Body of pancreas (tissue), 4 donors: ENCODE measurements at regions not wholly inside any gene's neighbourhood (a gene's known extent, or its start where the extent isn't known, plus 50 kb on each side); places are given as distances from the start of the nearest gene placed in this dataset.

Experiments
- ATAC-seq: fragments of 150-250 bp; one replicate; pipeline ENCODE4 v1.9.1; 2016
- DNase-seq, 4 donors: peaks; one replicate each; pipeline ENCODE4 v3.0.0-alpha.2; 2019
- H3K27ac ChIP-seq, 4 donors: fragments of 200-600 bp; sonication (generic); 1 replicate in 3 of 4; 2 replicates in 1 of 4; pipeline versions ENCODE4 v1.5.1 to v1.6.1; 2016 to 2019; ENCODE audit warnings: mild to moderate bottlenecking in 1 of 4, mixed read lengths in 1 of 4, moderate library complexity in 1 of 4
- H3K27me3 ChIP-seq, 2 donors: fragments of 200-600 bp; sonication (generic); one replicate each; pipeline ENCODE4 v1.6.0; 2016; ENCODE audit warnings: mild to moderate bottlenecking in 1 of 2
- H3K36me3 ChIP-seq, 2 donors: fragments of 200-600 bp; sonication (generic); replicated peaks in 1 of 2; 2 replicates each; pipeline ENCODE4 v1.5.1; 2016; ENCODE audit warnings: low read depth in 2 of 2; ENCODE audit not compliant: insufficient read depth in 1 of 2
- H3K4me1 ChIP-seq: fragments of 200-600 bp; sonication (generic); one replicate; pipeline ENCODE4 v1.6.0; 2016
- H3K4me3 ChIP-seq, 2 donors: fragments of 200-600 bp; sonication (generic); 1 replicate in 1 of 2; 2 replicates in 1 of 2; pipeline ENCODE4 v1.5.1; 2016 to 2019
- H3K9me3 ChIP-seq, 3 donors: fragments of 200-600 bp; sonication (generic); 1 replicate in 2 of 3; 2 replicates in 1 of 3; pipeline ENCODE4 v1.5.1; 2016
- CTCF ChIP-seq, 7 experiments: fragments of 450-650 bp in 4 of 7; fragments of 200-600 bp in 3 of 7; sonication (generic) in 3 of 7; IDR thresholded peaks; one replicate each; pipeline ENCODE4 v1.5.1; 2016 to 2019; ENCODE audit warnings: antibody characterized with exemption in 7 of 7
- POLR2A ChIP-seq, 3 donors: fragments of 450-650 bp; IDR thresholded peaks; one replicate each; pipeline ENCODE4 v1.6.1; 2016; ENCODE audit warnings: antibody characterized with exemption in 3 of 3, mild to moderate bottlenecking in 2 of 3
- WGBS, 2 donors: methylation state at CpG; one replicate each; pipeline ENCODE4 v1.1.5; 2017; 5-methylcytosine and 5-hydroxymethylcytosine counted together
- intact Hi-C: fragments of 100-400 bp; cut with DNase I; formaldehyde crosslinking; loops from one replicate; pipeline ENCODE4 v1.15.1; 2023

GRCh38 chr4:175229154-175229553 lies 311.0 kb downstream of the ADAM29 start:
- WGBS, 2 donors = 51 to 53% methylated on average over 1 of the region's 1 CpG
- no peak overlapping the region for H3K27ac ChIP-seq
- no peak for TF ChIP-seq CTCF (IDR thresholded peaks at IDR 0.05)
- TF ChIP-seq POLR2A (IDR thresholded peaks at IDR 0.05) = no peak

GRCh38 chr4:175234162-175234561 lies 316.0 kb downstream of the ADAM29 start:
- intact Hi-C loops = no loop called here
- Histone ChIP-seq H3K4me3 (no peak overlapping the region), H3K9me3 (no peaks in the 10 kb centered on the region), H3K27ac (no peak overlapping the region), H3K36me3 (no peaks in the 10 kb centered on the region), H3K4me1 (no peaks in the 10 kb centered on the region), H3K27me3 (no peaks in the 10 kb centered on the region)
- TF ChIP-seq CTCF (IDR thresholded peaks at IDR 0.05) (no peak), POLR2A (IDR thresholded peaks at IDR 0.05) (no peak)
- 47 to 48% methylated on average over 2 of the region's 2 CpGs for WGBS, 2 donors
- DNase-seq (no peak), ATAC-seq (no peak)

More at GRCh38 chr4:175229154-175229553, 311.0 kb downstream of the ADAM29 start:
- intact Hi-C loops = no loop called here
- H3K4me3 ChIP-seq = no peak overlapping the region
- no peaks in the 10 kb centered on the region for H3K36me3 ChIP-seq
- no peak for DNase-seq
- H3K4me1 ChIP-seq = no peaks in the 10 kb centered on the region
- H3K9me3 ChIP-seq = no peaks in the 10 kb centered on the region
- no peaks in the 10 kb centered on the region for H3K27me3 ChIP-seq
- no peak for ATAC-seq

- no peaks in the 10 kb centered on the region for H3K36me3 ChIP-seq
- DNase-seq (no peak), ATAC-seq (no peak)
- H3K27me3 ChIP-seq = no peaks in the 10 kb centered on the region
- TF ChIP-seq POLR2A (IDR thresholded peaks at IDR 0.05) (no peak), CTCF (IDR thresholded peaks at IDR 0.05) (no peak)
- no peaks in the 10 kb centered on the region for H3K4me1 ChIP-seq
- H3K9me3 ChIP-seq = no peaks in the 10 kb centered on the region
- intact Hi-C loops = no loop called here
- no peak overlapping the region for H3K4me3 ChIP-seq
- no peak overlapping the region for H3K27ac ChIP-seq
- WGBS, 2 donors = 72 to 76% methylated on average over 2 of the region's 2 CpGs
Measured at GRCh38 chr4:175238827-175239517, 320.8 kb downstream of the ADAM29 start.

- WGBS, 2 donors = 48 to 53% methylated on average over 3 of the region's 3 CpGs
- H3K36me3 ChIP-seq = no peaks in the 10 kb centered on the region
- TF ChIP-seq CTCF (IDR thresholded peaks at IDR 0.05) (no peak), POLR2A (IDR thresholded peaks at IDR 0.05) (no peak)
Measured at GRCh38 chr4:175246941-175247340, 328.8 kb downstream of the ADAM29 start.

GRCh38 chr4:175252642-175253041 lies 334.5 kb downstream of the ADAM29 start:
- Histone ChIP-seq H3K9me3 (no peaks in the 10 kb centered on the region), H3K27me3 (no peaks in the 10 kb centered on the region), H3K4me3 (no peak overlapping the region), H3K4me1 (no peaks in the 10 kb centered on the region), H3K36me3 (no peaks in the 10 kb centered on the region), H3K27ac (no peak overlapping the region)
- DNase-seq = no peak
- no peak for ATAC-seq
- WGBS, 2 donors = 71 to 74% methylated on average over 5 of the region's 5 CpGs
- intact Hi-C loops = no loop called here
- TF ChIP-seq POLR2A (IDR thresholded peaks at IDR 0.05) (no peak), CTCF (IDR thresholded peaks at IDR 0.05) (no peak)

More at GRCh38 chr4:175246941-175247340, 328.8 kb downstream of the ADAM29 start:
- H3K27me3 ChIP-seq = no peaks in the 10 kb centered on the region
- H3K4me1 ChIP-seq = no peaks in the 10 kb centered on the region
- no peaks in the 10 kb centered on the region for H3K9me3 ChIP-seq
- H3K27ac ChIP-seq = no peak overlapping the region
- ATAC-seq (no peak), DNase-seq (no peak)
- no peak overlapping the region for H3K4me3 ChIP-seq
- intact Hi-C loops = no loop called here
